ENCODE measurements at regions not wholly inside any gene's neighbourhood (a gene's known extent, or its start where the extent isn't known, plus 50 kb on each side); places are given as distances from the start of the nearest gene placed in this dataset.

DNA sequence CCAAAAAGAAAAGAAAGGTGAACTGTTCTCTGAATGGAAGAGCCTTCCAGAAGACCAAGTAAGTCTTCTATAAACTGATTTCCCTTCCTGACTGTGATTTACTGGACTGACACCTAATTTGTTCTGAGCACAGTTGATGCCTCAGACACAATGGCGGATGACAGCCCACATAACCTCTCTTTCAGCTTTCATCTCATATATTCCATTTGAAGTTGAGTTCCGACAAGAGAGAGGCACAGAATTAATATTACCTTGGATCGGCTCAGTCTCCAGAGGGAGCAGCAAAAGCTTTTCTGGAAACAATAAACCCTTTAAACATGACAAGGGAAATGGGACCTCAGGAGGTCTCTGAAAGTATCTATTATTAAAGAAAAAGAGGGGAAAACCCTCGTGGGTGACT, 638.7 kb upstream of the SETBP1 start:
- Histone ChIP-seq H3K9me3 (no peaks in the 10 kb centered on the region), H3K36me3 (no peaks in the 10 kb centered on the region), H3K4me1 (no peaks in the 10 kb centered on the region), H3K27ac (no peak overlapping the region), H3K4me3 (no peak overlapping the region), H3K27me3 (no peaks in the 10 kb centered on the region)
- TF ChIP-seq, protein P1, sequence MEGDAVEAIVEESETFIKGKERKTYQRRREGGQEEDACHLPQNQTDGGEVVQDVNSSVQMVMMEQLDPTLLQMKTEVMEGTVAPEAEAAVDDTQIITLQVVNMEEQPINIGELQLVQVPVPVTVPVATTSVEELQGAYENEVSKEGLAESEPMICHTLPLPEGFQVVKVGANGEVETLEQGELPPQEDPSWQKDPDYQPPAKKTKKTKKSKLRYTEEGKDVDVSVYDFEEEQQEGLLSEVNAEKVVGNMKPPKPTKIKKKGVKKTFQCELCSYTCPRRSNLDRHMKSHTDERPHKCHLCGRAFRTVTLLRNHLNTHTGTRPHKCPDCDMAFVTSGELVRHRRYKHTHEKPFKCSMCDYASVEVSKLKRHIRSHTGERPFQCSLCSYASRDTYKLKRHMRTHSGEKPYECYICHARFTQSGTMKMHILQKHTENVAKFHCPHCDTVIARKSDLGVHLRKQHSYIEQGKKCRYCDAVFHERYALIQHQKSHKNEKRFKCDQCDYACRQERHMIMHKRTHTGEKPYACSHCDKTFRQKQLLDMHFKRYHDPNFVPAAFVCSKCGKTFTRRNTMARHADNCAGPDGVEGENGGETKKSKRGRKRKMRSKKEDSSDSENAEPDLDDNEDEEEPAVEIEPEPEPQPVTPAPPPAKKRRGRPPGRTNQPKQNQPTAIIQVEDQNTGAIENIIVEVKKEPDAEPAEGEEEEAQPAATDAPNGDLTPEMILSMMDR (IDR thresholded peaks at IDR 0.05) = no peak
- DNase-seq (ENCODE audit: low spot score) = no peak

DNA sequence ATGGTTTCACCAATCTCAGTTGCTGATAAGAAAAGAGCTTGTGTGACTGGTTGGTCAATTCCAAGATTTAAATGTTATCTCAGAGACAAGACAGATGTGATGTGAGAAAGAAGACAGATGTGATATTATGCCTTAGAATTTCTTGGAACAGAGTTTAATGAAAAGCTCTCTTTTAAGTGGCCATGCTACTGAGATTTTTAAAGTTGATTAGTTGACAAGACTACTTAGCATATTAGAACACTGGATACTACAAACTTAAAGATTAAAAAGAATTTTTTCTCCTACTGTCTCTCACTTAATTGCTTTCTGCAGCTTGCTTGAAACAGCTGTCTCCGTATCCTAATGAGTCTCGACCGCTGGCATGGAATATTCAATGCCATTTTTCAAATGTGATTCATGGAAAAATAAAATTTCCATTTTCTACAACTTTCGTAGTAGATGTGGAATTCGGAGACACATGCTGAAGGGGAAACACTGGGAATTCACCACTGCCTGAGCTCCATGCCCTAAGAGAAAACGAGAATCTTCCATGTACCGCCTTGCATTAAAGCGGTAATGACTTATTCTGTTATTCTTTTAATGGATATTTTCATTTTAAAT, 634.2 kb upstream of the SETBP1 start:
- Histone ChIP-seq H3K36me3 (no peaks in the 10 kb centered on the region), H3K9me3 (no peaks in the 10 kb centered on the region), H3K27ac (no peak overlapping the region), H3K4me1 (no peaks in the 10 kb centered on the region), H3K27me3 (no peaks in the 10 kb centered on the region), H3K4me3 (no peak overlapping the region)
- TF ChIP-seq, protein P1 (IDR thresholded peaks at IDR 0.05) = no peak
- no peak for DNase-seq (ENCODE audit: low spot score)

DNA sequence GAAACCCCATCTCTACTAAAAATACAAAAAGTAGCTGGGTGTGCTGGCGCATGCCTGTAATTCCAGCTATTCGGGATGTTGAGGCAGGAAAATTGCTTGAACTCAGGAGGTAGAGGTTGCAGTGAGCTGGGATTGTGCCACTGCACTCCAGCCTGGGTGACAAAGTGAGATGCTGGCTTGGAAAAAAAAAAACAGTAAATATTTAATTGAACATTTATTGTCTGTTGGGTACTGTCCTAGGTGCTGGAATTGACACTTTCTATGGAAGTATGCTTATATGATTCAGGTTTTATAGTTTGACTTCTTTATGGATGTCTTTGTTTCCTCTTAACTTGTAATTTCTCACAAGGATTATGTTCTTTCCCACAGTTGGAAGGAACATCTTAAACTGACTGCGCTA, 633.1 kb upstream of the SETBP1 start:
- DNase-seq (ENCODE audit: low spot score) = no peak
- no peaks in the 10 kb centered on the region for H3K4me1 ChIP-seq
- H3K27ac ChIP-seq = no peak overlapping the region
- no peak overlapping the region for H3K4me3 ChIP-seq
- TF ChIP-seq, protein P1 (IDR thresholded peaks at IDR 0.05) = no peak
- H3K36me3 ChIP-seq = no peaks in the 10 kb centered on the region
- H3K27me3 ChIP-seq = no peaks in the 10 kb centered on the region
- no peaks in the 10 kb centered on the region for H3K9me3 ChIP-seq

DNA sequence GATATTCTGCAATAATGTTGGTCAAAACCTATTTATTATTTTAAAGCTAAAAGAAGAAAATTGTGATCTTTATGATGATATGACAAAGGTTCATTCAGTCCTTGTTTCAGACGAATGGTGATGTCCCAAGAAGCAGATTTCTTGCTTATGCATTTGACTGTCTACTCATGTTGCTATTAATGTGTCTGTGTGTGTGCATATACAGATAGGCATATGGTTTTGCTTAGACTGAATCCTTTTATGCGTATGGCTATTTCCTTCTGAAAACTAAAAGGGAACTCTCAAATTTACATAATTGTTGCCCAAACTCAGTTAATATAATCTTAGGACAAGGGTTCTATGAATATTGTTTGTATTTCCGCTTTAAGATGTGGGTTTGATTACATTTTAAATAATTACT, 632.3 kb upstream of the SETBP1 start:
- no peaks in the 10 kb centered on the region for H3K27me3 ChIP-seq
- H3K4me1 ChIP-seq = no peaks in the 10 kb centered on the region
- DNase-seq (ENCODE audit: low spot score) = no peak
- no peak overlapping the region for H3K4me3 ChIP-seq
- TF ChIP-seq, protein P1 (IDR thresholded peaks at IDR 0.05) = no peak
- H3K9me3 ChIP-seq = no peaks in the 10 kb centered on the region
- no peak overlapping the region for H3K27ac ChIP-seq
- H3K36me3 ChIP-seq = no peaks in the 10 kb centered on the region

DNA sequence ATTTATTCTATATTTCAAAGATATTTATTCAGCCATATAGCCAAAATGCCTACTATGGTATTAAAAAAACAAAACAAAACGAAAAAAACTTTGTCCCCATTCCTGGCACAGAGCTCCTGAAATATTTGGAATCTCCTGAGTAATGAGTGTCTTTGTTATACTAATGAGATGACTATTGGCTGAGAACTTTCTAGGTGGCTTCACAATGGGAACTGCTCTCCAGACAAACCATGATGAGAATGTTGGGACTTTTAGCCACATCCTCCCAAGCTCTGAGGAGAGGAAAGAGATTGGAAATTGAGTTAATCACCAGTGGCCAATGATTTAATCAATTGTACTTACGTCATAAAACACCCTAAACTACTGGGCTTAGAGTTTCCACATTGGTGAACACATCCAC, 631.8 kb upstream of the SETBP1 start:
- Histone ChIP-seq H3K9me3 (no peaks in the 10 kb centered on the region), H3K27ac (no peak overlapping the region), H3K36me3 (no peaks in the 10 kb centered on the region), H3K27me3 (no peaks in the 10 kb centered on the region), H3K4me1 (no peaks in the 10 kb centered on the region), H3K4me3 (no peak overlapping the region)
- TF ChIP-seq, protein P1 (IDR thresholded peaks at IDR 0.05) = no peak
- DNase-seq (ENCODE audit: low spot score) = no peak

DNA sequence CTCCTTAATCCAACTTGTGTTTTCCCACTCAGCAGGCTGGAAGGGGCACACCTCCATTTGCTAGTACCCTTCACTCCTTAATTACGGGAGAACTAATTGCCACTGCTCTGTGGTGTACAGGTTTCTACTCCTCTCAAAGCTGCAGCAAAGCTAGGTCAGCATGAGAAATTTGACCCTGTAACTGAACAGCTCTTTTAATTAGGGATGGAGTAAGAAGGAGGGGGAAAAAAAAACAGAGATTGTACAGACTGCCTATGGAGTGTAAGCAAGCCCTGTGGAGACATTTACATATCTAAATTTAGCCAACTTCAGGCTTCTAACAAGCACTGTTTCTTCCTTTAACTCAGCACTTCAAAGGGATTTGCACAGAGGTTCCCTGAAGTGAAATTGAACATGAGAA, 629.7 kb upstream of the SETBP1 start:
- H3K27me3 ChIP-seq = no peaks in the 10 kb centered on the region
- H3K4me1 ChIP-seq = no peaks in the 10 kb centered on the region
- TF ChIP-seq, protein P1 (IDR thresholded peaks at IDR 0.05) = no peak
- no peak overlapping the region for H3K4me3 ChIP-seq
- no peaks in the 10 kb centered on the region for H3K9me3 ChIP-seq
- DNase-seq (ENCODE audit: low spot score) = no peak
- H3K36me3 ChIP-seq = no peaks in the 10 kb centered on the region
- no peak overlapping the region for H3K27ac ChIP-seq

Data from right atrium auricular region (tissue), 2 donors.